NB4 (cell line): ENCODE measurements at regions not wholly inside any gene's neighbourhood (a gene's known extent, or its start where the extent isn't known, plus 50 kb on each side); places are given as distances from the start of the nearest gene placed in this dataset.

ENCODE experiments used
- DNase-seq: peaks from one replicate; pipeline ENCODE4 v3.0.0; 2010; ENCODE audit warnings: low read depth
- H3K4me3 ChIP-seq: one replicate; pipeline ENCODE4 v1.5.1; 2011; ENCODE audit warnings: mild to moderate bottlenecking, low read depth, low read length, moderate library complexity
- MYC ChIP-seq: IDR thresholded peaks from 2 replicates; pipeline ENCODE4 v1.6.1; 2011; ENCODE audit warnings: low read depth, low read length
- POLR2A ChIP-seq: IDR thresholded peaks from 2 replicates; pipeline ENCODE4 v1.6.1; 2011; ENCODE audit warnings: mild to moderate bottlenecking; ENCODE audit not compliant: insufficient read length; ENCODE audit errors: extremely low read depth
- TF ChIP-seq, protein P1 (sequence below): IDR thresholded peaks from one replicate; pipeline ENCODE4 v1.5.1; 2012; ENCODE audit warnings: low read depth, low read length
- TF ChIP-seq, protein P2 (sequence below): IDR thresholded peaks from 2 replicates; pipeline ENCODE4 v1.6.1; 2011; ENCODE audit warnings: low read depth, low read length

DNA sequence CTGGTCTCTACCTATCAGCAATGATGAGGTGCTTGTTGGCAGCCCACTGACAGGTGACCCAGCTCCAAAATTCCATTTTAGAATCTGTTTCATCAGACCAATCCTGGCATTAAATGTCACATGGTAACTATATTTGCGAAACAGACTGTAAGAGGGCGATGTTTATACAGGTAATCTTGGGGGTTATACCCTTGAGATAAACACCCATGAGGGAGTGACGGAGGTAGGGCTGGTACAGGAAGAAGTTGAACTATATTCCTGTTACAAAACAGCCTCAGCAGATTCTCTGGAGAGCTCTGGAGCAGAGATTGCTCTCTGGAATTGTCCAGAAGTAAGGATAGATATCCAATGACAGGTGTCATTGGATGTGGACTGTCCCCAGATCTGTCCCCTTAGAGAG lies 444.8 kb upstream of the DPP6 start:
- TF ChIP-seq POLR2A (no peak), MYC (no peak)
- TF ChIP-seq, protein P1, sequence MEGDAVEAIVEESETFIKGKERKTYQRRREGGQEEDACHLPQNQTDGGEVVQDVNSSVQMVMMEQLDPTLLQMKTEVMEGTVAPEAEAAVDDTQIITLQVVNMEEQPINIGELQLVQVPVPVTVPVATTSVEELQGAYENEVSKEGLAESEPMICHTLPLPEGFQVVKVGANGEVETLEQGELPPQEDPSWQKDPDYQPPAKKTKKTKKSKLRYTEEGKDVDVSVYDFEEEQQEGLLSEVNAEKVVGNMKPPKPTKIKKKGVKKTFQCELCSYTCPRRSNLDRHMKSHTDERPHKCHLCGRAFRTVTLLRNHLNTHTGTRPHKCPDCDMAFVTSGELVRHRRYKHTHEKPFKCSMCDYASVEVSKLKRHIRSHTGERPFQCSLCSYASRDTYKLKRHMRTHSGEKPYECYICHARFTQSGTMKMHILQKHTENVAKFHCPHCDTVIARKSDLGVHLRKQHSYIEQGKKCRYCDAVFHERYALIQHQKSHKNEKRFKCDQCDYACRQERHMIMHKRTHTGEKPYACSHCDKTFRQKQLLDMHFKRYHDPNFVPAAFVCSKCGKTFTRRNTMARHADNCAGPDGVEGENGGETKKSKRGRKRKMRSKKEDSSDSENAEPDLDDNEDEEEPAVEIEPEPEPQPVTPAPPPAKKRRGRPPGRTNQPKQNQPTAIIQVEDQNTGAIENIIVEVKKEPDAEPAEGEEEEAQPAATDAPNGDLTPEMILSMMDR, result no peak
- TF ChIP-seq, protein P2, sequence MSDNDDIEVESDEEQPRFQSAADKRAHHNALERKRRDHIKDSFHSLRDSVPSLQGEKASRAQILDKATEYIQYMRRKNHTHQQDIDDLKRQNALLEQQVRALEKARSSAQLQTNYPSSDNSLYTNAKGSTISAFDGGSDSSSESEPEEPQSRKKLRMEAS, result no peak
- H3K4me3 ChIP-seq, result no peak overlapping the region
- no peak for DNase-seq

DNA sequence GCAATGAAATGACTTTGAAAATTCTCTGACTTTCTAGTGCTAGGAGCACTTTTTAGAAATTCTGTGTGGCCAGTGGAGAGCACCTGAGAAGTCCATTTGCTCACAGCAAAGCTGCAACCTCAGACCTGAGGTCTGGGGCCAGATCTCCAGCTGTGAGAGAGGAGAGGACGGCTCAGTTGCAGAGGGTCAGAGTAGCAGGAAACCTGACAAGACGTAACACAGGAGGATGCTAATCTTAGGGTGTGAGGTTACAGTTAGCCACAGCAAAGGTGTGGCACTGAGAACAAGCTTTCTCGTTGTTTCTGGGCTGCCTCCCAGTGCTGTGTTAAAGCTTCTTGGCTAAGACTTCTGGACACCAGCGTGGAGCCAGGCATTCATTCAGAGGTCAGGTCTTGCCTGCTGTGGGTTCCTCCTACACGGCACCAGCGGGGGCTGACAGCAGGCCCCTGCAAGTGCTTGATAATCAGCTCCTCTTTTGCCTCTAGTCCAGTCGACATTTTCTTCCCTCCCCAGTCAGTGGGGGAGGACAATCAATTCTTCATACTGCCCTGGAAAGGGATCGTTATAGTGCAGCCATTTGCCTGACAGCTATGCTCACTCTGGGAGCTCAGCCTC lies 435.4 kb upstream of the DPP6 start:
- no peak for DNase-seq
- TF ChIP-seq MYC (no peak), POLR2A (no peak)
- TF ChIP-seq, protein P2, result no peak
- TF ChIP-seq, protein P1, result no peak
- H3K4me3 ChIP-seq, result no peak overlapping the region

DNA sequence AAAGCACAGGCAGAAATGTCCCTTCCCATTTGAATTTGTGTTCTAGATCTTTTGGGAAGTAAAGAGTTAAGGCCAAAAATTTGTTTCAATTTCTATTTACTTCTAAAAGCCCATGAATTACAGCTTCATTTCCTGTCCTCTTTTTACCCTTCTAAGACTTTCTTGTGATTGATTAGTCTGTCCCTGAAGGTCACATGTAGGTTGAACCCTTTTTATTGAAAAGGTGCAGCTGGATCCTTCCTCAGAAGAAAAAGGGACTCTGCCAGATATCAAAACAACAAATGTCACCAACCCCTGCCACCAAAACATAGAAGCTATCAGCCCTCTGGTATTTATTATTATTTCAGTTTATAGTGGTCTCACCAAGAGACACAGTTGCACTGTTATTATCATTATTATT lies 424.9 kb upstream of the DPP6 start:
- TF ChIP-seq MYC (no peak), POLR2A (no peak)
- TF ChIP-seq, protein P2, result no peak
- TF ChIP-seq, protein P1, result no peak
- H3K4me3 ChIP-seq, result no peak overlapping the region
- DNase-seq, result no peak

DNA sequence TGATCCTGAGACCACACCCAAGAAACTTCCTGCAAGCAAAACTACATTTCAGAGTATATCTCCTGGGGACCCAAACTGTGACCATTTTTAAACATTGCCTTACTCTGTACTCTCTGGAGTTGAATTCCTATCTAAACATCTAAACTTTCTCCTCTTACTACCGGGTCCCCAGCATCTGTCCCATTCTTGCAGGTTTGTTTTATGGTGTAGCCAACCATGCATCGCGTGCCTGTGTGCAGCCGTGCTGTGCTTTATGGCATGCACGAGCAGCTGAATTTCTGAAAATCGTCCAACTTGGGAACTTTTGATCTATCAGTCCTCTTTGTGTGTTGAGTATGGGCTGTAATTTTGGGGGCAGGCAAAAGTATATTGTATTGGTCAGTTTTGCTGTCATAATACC lies 423.8 kb upstream of the DPP6 start:
- H3K4me3 ChIP-seq, result no peak overlapping the region
- TF ChIP-seq, protein P1, result no peak
- TF ChIP-seq, protein P2, result no peak
- TF ChIP-seq POLR2A, result no peak
- TF ChIP-seq MYC, result no peak
- DNase-seq, result no peak

DNA sequence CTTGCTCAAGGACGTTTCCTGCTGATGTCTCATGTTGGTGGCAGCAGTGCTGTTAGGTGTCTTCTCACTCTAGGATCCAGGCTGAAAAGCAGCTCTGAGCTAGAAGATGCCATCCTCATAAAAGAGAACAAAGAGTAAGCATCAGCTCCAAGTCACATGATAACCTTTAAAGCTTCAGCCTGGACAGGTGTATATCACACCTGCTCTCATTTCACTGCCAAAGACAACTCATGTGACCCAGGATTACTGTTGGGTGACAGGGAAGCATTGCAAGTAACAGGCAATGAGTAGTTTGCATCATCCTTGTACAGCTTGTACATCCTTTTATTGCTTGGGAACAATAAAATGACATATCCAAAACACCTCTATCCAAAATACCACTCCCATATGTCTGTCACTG lies 423.4 kb upstream of the DPP6 start:
- no peak for DNase-seq
- H3K4me3 ChIP-seq, result no peak overlapping the region
- TF ChIP-seq, protein P1, result no peak
- TF ChIP-seq POLR2A (no peak), MYC (no peak)
- TF ChIP-seq, protein P2, result no peak
